WTC11 (cell line): ENCODE measurements at regions not wholly inside any gene's neighbourhood (a gene's known extent, or its start where the extent isn't known, plus 50 kb on each side); places are given as distances from the start of the nearest gene placed in this dataset.

ENCODE experiments used
- ATF1 ChIP-seq: sonication (generic); formaldehyde crosslinking; IDR thresholded peaks from 2 replicates; pipeline ENCODE4 v1.8.1; 2023; ENCODE audit warnings: mild to moderate bottlenecking, moderate library complexity, missing genetic modification reagents
- ATF3 ChIP-seq: sonication (generic); formaldehyde crosslinking; conservative IDR thresholded peaks from 2 replicates; pipeline ENCODE4 v1.8.1; 2022; ENCODE audit warnings: mild to moderate bottlenecking, missing genetic modification reagents
- ZNF416 ChIP-seq: fragments of 250-450 bp; sonication (Bioruptor Pico); IDR thresholded peaks from 2 replicates; pipeline ENCODE4 v1.9.0; 2021; ENCODE audit warnings: mild to moderate bottlenecking, inconsistent platforms
- ZNF512 ChIP-seq: sonication (generic); formaldehyde crosslinking; IDR thresholded peaks from 2 replicates; pipeline ENCODE4 v1.8.1; 2022; ENCODE audit warnings: missing genetic modification reagents, borderline replicate concordance

GRCh38 chr11:92397221-92397755, 172.7 kb downstream of the FAT3 start:
- TF ChIP-seq ZNF416 (CRISPR knock-in tag) (no peak), ATF1 (CRISPR knock-in tag) (no peak), ZNF512 (no peak), ATF3 (CRISPR knock-in tag) (no peak)
